Tibial artery (tissue), 4 donors: ENCODE measurements at regions not wholly inside any gene's neighbourhood (a gene's known extent, or its start where the extent isn't known, plus 50 kb on each side); places are given as distances from the start of the nearest gene placed in this dataset.

Source experiments
- DNase-seq, 2 donors: peaks; one replicate each; pipeline ENCODE4 v3.0.0-alpha.2; 2019
- H3K27ac ChIP-seq, 2 donors: fragments of 200-600 bp; sonication (generic) in 1 of 2; 1 replicate in 1 of 2; 2 replicates in 1 of 2; pipeline ENCODE4 v1.5.1; 2018 to 2019; ENCODE audit warnings: mild to moderate bottlenecking in 1 of 2
- H3K27me3 ChIP-seq, 2 donors: fragments of 200-600 bp; sonication (generic) in 1 of 2; one replicate each; pipeline versions ENCODE4 v1.5.1 to v1.6.0; 2016 to 2019
- H3K36me3 ChIP-seq, 3 donors: fragments of 200-600 bp; sonication (generic) in 2 of 3; one replicate each; pipeline ENCODE4 v1.5.1; 2016 to 2019; ENCODE audit warnings: mild to moderate bottlenecking in 2 of 3
- H3K4me1 ChIP-seq, 4 donors: fragments of 200-600 bp; sonication (generic) in 2 of 4; 1 replicate in 3 of 4; 2 replicates in 1 of 4; pipeline ENCODE4 v1.5.1; 2016 to 2019
- H3K4me3 ChIP-seq, 2 donors: fragments of 200-600 bp; sonication (generic) in 1 of 2; 1 replicate in 1 of 2; 2 replicates in 1 of 2; pipeline ENCODE4 v1.5.1; 2018 to 2019; ENCODE audit warnings: mild to moderate bottlenecking in 2 of 2
- H3K9me3 ChIP-seq, 3 donors: fragments of 200-600 bp; sonication (generic) in 1 of 3; one replicate each; pipeline ENCODE4 v1.5.1; 2016 to 2019
- intact Hi-C: fragments of 100-400 bp; cut with DNase I; formaldehyde crosslinking; loops from one replicate; pipeline ENCODE4 v1.15.0; 2023; ENCODE audit warnings: low total_unique reads
- TF ChIP-seq, protein P1 (sequence below), 2 experiments: fragments of 200-600 bp in 1 of 2; fragments of 450-650 bp in 1 of 2; IDR thresholded peaks; one replicate each; pipeline ENCODE4 v1.5.1; 2017 to 2019; ENCODE audit warnings: antibody characterized with exemption in 2 of 2, mild to moderate bottlenecking in 1 of 2, moderate library complexity in 1 of 2

DNA sequence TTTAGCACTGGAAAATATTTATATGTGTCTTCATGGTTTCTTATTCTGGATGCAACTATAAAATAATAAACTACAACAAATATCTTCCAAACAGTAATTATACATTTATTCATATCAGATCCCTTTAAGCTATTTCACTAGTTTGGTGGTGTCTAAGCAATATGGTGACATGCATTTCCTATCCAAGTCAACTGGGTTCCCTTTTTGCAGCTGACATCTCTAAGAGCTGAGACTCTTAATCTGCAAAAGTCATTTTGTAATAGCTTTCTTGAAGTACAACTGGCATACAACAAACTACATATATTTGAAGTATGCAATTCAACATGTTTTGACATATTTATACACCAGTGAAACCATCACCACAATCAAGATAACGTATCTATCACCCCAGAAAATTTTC is 59.9 kb upstream of the SLC1A4 start:
- intact Hi-C loops, result no loop called here

DNA sequence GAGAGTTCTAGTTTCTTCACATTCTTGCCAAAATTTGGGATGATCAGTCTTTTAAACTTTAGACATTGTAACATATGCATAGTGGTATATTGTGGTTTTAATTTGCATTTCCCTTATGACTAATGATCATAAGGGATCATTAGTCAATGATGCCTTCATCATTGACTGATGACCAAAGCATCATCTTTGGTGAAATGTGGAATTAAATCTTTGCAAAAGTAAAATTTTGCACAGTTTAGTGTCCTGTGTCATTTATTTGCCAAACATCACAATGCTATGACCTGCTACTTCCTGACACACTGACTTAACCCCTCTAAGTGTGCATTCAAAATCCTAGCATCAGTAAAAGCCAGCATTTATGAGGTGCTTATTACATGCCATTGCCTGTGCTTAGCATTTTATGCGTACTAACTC is 58.9 kb upstream of the SLC1A4 start:
- Histone ChIP-seq H3K4me1 (no peaks in the 10 kb centered on the region), H3K36me3 (no peaks in the 10 kb centered on the region), H3K27ac (no peak overlapping the region), H3K27me3 (no peaks in the 10 kb centered on the region), H3K9me3 (no peaks in the 10 kb centered on the region), H3K4me3 (no peak overlapping the region)
- DNase-seq, result no peak
- intact Hi-C loops, result no loop called here
- TF ChIP-seq, protein P1, sequence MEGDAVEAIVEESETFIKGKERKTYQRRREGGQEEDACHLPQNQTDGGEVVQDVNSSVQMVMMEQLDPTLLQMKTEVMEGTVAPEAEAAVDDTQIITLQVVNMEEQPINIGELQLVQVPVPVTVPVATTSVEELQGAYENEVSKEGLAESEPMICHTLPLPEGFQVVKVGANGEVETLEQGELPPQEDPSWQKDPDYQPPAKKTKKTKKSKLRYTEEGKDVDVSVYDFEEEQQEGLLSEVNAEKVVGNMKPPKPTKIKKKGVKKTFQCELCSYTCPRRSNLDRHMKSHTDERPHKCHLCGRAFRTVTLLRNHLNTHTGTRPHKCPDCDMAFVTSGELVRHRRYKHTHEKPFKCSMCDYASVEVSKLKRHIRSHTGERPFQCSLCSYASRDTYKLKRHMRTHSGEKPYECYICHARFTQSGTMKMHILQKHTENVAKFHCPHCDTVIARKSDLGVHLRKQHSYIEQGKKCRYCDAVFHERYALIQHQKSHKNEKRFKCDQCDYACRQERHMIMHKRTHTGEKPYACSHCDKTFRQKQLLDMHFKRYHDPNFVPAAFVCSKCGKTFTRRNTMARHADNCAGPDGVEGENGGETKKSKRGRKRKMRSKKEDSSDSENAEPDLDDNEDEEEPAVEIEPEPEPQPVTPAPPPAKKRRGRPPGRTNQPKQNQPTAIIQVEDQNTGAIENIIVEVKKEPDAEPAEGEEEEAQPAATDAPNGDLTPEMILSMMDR (IDR thresholded peaks at IDR 0.05), result no peak

More for the DNA sequence above, 59.9 kb upstream of the SLC1A4 start:
- Histone ChIP-seq H3K36me3 (no peaks in the 10 kb centered on the region), H3K9me3 (no peaks in the 10 kb centered on the region), H3K27ac (no peak overlapping the region), H3K4me1 (no peaks in the 10 kb centered on the region), H3K4me3 (no peak overlapping the region), H3K27me3 (no peaks in the 10 kb centered on the region)
- DNase-seq, result no peak
- TF ChIP-seq, protein P1 (IDR thresholded peaks at IDR 0.05), result no peak

DNA sequence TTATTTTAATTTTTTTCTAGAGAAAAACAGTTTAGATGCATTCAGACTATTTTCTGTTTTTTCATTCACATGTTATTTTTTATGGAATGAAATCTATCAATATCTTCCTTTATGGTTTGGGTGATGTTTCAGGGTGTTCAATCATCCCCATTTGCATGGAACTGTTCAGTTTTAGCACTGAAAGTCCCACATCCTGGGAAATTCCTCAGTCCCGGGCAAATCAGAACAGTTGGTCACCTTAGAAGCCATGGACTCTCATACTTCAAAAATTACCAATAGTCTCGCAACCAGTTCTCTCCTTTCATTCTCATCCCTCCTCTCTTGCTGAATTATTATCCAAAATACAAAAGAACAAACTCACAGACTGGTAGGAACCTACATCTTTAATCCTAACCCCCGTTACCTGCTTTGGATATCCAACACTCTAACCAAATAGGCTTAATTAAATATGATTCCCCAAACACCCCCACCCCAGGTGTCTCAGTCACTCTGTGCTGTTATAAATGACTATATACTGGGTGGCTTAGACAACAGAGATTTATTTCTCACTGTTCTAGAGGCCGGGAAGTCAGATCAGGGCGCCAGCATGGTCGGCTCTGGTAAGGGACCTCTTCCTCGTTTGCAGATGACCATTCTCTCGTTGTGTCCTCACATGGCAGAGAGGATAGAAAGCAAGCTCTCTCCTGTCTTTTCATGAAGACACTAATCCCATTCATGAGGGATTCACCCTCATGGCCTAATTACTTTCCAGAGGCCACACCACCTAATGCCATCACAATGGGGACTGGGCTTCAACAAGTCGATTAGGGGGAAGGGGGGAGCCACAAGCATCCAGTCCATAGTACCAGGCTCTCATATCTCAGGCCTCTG is 57.7 kb upstream of the SLC1A4 start:
- H3K4me1 ChIP-seq, result no peaks in the 10 kb centered on the region
- no peak overlapping the region for H3K27ac ChIP-seq
- H3K9me3 ChIP-seq, result no peaks in the 10 kb centered on the region
- no peaks in the 10 kb centered on the region for H3K27me3 ChIP-seq
- intact Hi-C loops, result no loop called here
- H3K4me3 ChIP-seq, result no peak overlapping the region
- TF ChIP-seq, protein P1 (IDR thresholded peaks at IDR 0.05), result no peak
- DNase-seq, result no peak
- no peaks in the 10 kb centered on the region for H3K36me3 ChIP-seq

DNA sequence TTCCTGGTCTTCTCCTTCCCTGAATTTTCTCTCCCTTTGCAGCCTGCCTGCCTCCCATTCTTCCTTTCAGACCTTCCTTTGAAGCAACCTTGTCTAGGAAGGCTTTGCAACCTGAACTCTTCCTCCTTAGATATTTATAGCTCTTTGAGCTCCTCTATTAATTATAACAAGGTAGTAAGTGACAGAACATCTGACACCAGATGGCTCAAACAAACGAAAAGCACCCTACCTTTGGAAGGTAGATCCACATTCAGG is 57.2 kb upstream of the SLC1A4 start:
- Histone ChIP-seq H3K4me3 (no peak overlapping the region), H3K36me3 (no peaks in the 10 kb centered on the region), H3K27me3 (no peaks in the 10 kb centered on the region), H3K4me1 (no peaks in the 10 kb centered on the region), H3K27ac (no peak overlapping the region), H3K9me3 (no peaks in the 10 kb centered on the region)
- TF ChIP-seq, protein P1 (IDR thresholded peaks at IDR 0.05), result no peak
- intact Hi-C loops, result no loop called here
- no peak for DNase-seq

DNA sequence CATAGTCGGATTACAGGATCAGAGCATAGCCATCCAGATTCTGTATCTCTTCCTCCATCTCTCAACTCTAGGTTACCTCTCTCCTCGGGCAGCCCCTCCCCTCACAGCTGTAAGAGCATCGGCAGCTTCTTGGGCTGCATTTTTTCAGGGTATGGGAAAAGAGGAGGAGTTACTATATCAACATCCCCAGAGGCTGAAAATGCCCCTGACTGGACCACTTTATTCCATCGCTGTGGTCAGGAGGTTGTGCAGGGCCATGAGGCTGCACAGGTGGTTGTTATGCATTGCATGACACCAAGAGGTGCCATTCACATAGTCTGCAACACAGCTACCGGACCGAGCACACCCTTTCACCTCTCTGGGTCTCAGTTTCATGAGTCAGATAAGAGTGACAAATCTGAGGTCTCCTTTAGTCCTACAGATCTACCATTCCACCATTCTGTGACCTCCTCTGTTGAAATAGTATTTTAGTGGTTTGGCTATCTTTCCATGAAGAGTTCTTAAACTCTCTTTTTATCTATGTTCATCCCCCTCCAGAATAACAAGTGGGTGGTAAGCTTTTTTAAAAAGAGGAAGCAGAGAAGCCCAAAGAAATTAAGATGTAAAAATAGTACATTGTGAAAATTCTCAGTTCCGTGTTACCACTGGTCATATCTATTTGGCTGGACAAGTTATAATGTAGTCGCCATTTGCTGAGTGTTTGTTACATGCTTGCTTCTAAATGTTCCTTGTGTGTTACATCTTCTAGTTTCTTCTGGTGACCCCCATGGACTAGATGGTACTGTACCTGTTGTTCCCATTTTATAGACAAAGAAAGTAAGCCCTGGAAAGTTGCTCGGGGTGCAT is 56.6 kb upstream of the SLC1A4 start:
- intact Hi-C loops, result no loop called here
- peaks cover 0 to under 1% (median 0%) of the 10 kb centered on the region in 4 donors for H3K4me1 ChIP-seq
- H3K27me3 ChIP-seq, result no peaks in the 10 kb centered on the region
- DNase-seq, result no peak
- no peak overlapping the region for H3K4me3 ChIP-seq
- H3K27ac ChIP-seq, result no peak overlapping the region
- H3K9me3 ChIP-seq, result no peaks in the 10 kb centered on the region
- no peaks in the 10 kb centered on the region for H3K36me3 ChIP-seq
- TF ChIP-seq, protein P1 (IDR thresholded peaks at IDR 0.05), result no peak
